HepG2 (cell line): ENCODE measurements at regions not wholly inside any gene's neighbourhood (a gene's known extent, or its start where the extent isn't known, plus 50 kb on each side); places are given as distances from the start of the nearest gene placed in this dataset.

Experiments used
- ATAC-seq: fragments of 200-7000 bp; cut with Tn5 transposase; 3 replicates; pipeline ENCODE4 v1.9.1; 2020; ENCODE audit warnings: mild to moderate bottlenecking, moderate library complexity
- BruUV-seq: library from RNA; stranded (reverse); fragments of 400-500 nt; replicated peaks from 2 replicates; lab custom pipeline; 2021; lab: Mats Ljungman, UMichigan
- CTCF ChIA-PET: fragments of 300-600 bp; formaldehyde crosslinking; extraction: SDS; loops from one replicate; lab custom pipeline; 2021; ENCODE audit warnings: low total read pairs, inconsistent platforms, low intra/inter-chr PET ratio; lab: Yijun Ruan, JAX
- POLR2A ChIA-PET: fragments of 350-600 bp; sonication (Branson Sonifier 250); formaldehyde crosslinking; loops from one replicate; lab custom pipeline; 2020; ENCODE audit warnings: antibody characterized with exemption, inconsistent platforms; lab: Yijun Ruan, JAX
- DNase-seq: peaks from one replicate; pipeline ENCODE4 v3.0.0-alpha.2; 2015; ENCODE audit warnings: low spot score
- FAIRE-seq: peaks from 3 replicates; lab custom pipeline; 2011; peaks lifted over from hg19 to GRCh38; lab: Jason Lieb, UNC
- H2AFZ ChIP-seq: one replicate; pipeline ENCODE4 v1.6.1; 2011; ENCODE audit warnings: low read length, inconsistent platforms
- H3K27ac ChIP-seq: fragments of 300-600 bp; 3 replicates; pipeline ENCODE4 v1.8.0; 2011; ENCODE audit warnings: mixed run types, mild to moderate bottlenecking, mixed read lengths, low read length, inconsistent platforms; ENCODE audit not compliant: insufficient read depth; ENCODE audit errors: extremely low read length
- H3K27me3 ChIP-seq, 2 experiments: fragments of 200-600 bp in 1 of 2; 2 replicates in 1 of 2; 3 replicates in 1 of 2; pipeline versions ENCODE4 v1.6.0 to v1.8.0; 2011; ENCODE audit warnings: low read length in 2 of 2, mild to moderate bottlenecking in 2 of 2, moderate library complexity in 2 of 2, inconsistent platforms in 1 of 2; ENCODE audit not compliant: insufficient read depth in 2 of 2, control insufficient read depth in 1 of 2
- H3K36me3 ChIP-seq, 2 experiments: fragments of 200-600 bp in 1 of 2; replicated peaks in 1 of 2; 2 replicates in 1 of 2; 3 replicates in 1 of 2; pipeline versions ENCODE4 v1.5.1 to v1.8.0; 2011; ENCODE audit warnings: low read length in 2 of 2, inconsistent platforms in 1 of 2; ENCODE audit not compliant: insufficient read depth in 2 of 2, control insufficient read depth in 1 of 2
- H3K4me1 ChIP-seq: 2 replicates; pipeline ENCODE4 v1.5.1; 2012; ENCODE audit warnings: low read length, inconsistent platforms; ENCODE audit not compliant: insufficient read depth
- H3K4me2 ChIP-seq: 2 replicates; pipeline ENCODE4 v1.6.0; 2011; ENCODE audit warnings: low read depth, low read length, inconsistent platforms
- H3K4me3 ChIP-seq, 3 experiments: fragments of 200-600 bp in 1 of 3; sonication (generic), shearing (Covaris generic) in 1 of 3; replicated peaks in 1 of 3; 2 replicates each; pipeline ENCODE4 v1.5.1; 2011 to 2016; ENCODE audit warnings: low read length in 3 of 3, inconsistent platforms in 2 of 3, low read depth in 2 of 3, mild to moderate bottlenecking in 2 of 3, control low read depth in 1 of 3, mixed read lengths in 1 of 3; ENCODE audit not compliant: insufficient read depth in 1 of 3
- H3K79me2 ChIP-seq: one replicate; pipeline ENCODE4 v1.6.1; 2011; ENCODE audit warnings: low read length, inconsistent platforms; ENCODE audit not compliant: insufficient read depth
- H3K9ac ChIP-seq: 2 replicates; pipeline ENCODE4 v1.6.0; 2011; ENCODE audit warnings: mild to moderate bottlenecking, low read depth, low read length, inconsistent platforms; ENCODE audit not compliant: insufficient read depth
- H3K9me3 ChIP-seq: 2 replicates; pipeline ENCODE4 v1.5.1; 2012; ENCODE audit warnings: mild to moderate bottlenecking, low read length
- H4K20me1 ChIP-seq: 2 replicates; pipeline ENCODE4 v1.6.0; 2011; ENCODE audit warnings: inconsistent platforms, mild to moderate bottlenecking, low read length, moderate library complexity; ENCODE audit not compliant: insufficient read depth
- CENPBD1 ChIP-seq: sonication (generic); formaldehyde crosslinking; IDR thresholded peaks from 2 replicates; pipeline ENCODE4 v1.8.0; 2022; ENCODE audit warnings: missing genetic modification reagents, low read depth, mild to moderate bottlenecking, borderline replicate concordance
- ESRRA ChIP-seq: sonication (generic); formaldehyde crosslinking; IDR thresholded peaks from 2 replicates; pipeline ENCODE4 v1.5.1; 2020; ENCODE audit warnings: mild to moderate bottlenecking, low read depth, missing genetic modification reagents
- ETV5 ChIP-seq: IDR thresholded peaks from 2 replicates; pipeline ENCODE4 v1.6.1; 2018; ENCODE audit warnings: missing biosample characterization, missing genetic modification reagents, inconsistent platforms, borderline replicate concordance
- EZH2 ChIP-seq: conservative IDR thresholded peaks from 2 replicates; pipeline ENCODE4 v1.6.1; 2012; ENCODE audit warnings: mild to moderate bottlenecking, low read depth, low read length, moderate library complexity
- HNRNPH1 ChIP-seq: fragments of 200-400 bp; formaldehyde crosslinking; optimal IDR thresholded peaks from 2 replicates; pipeline ENCODE3; 2017; ENCODE audit warnings: mild to moderate bottlenecking, low read depth, low read length
- HNRNPK ChIP-seq: fragments of 200-400 bp; formaldehyde crosslinking; IDR thresholded peaks from 2 replicates; pipeline ENCODE4 v1.6.1; 2018; ENCODE audit warnings: low read length, low read depth, moderate library complexity, mild to moderate bottlenecking; ENCODE audit not compliant: poor library complexity, severe bottlenecking
- IRF9 ChIP-seq: sonication (generic); formaldehyde crosslinking; IDR thresholded peaks from 2 replicates; pipeline ENCODE4 v1.8.0; 2022; ENCODE audit warnings: missing genetic modification reagents, mild to moderate bottlenecking, borderline replicate concordance
- MLXIP ChIP-seq: sonication (generic); formaldehyde crosslinking; IDR thresholded peaks from 2 replicates; pipeline ENCODE4 v1.9.0; 2021; ENCODE audit warnings: missing genetic modification reagents, borderline replicate concordance
- MTA3 ChIP-seq: sonication (generic); formaldehyde crosslinking; IDR thresholded peaks from 2 replicates; pipeline ENCODE4 v1.4.0; 2020; ENCODE audit warnings: missing genetic modification reagents
- NR2F2 ChIP-seq: IDR thresholded peaks from 2 replicates; pipeline ENCODE4 v1.6.1; 2012; ENCODE audit warnings: low read depth, inconsistent platforms, borderline replicate concordance
- SALL2 ChIP-seq: sonication (generic); formaldehyde crosslinking; IDR thresholded peaks from 2 replicates; pipeline ENCODE4 v1.8.1; 2023; ENCODE audit warnings: mild to moderate bottlenecking, missing genetic modification reagents, inconsistent platforms
- ZNF549 ChIP-seq: sonication (generic); formaldehyde crosslinking; IDR thresholded peaks from 2 replicates; pipeline ENCODE4 v1.5.0; 2020; ENCODE audit warnings: missing genetic modification reagents
- WGBS: methylation state at CpG from one replicate; pipeline ENCODE4 v1.1.6; 2017; ENCODE audit warnings: low lambda C conversion rate; 5-methylcytosine and 5-hydroxymethylcytosine counted together
- in situ Hi-C: cut with HindIII; loops from 2 replicates; pipeline ENCODE4 v1.10.0; 2017; ENCODE audit warnings: low pct_unique_long_range_greater_than_20kb; ENCODE audit not compliant: extremely low pct_ligation_motif_present
- intact Hi-C: fragments of 100-400 bp; cut with micrococcal nuclease; formaldehyde crosslinking; loops from one replicate; pipeline ENCODE4 v1.10.0; 2022; ENCODE audit not compliant: unreplicated experiment

GRCh38 chr21:24730661-24731060 is 876.6 kb downstream of the MRPL39 start:
- 3% methylated on average over 1 of the region's 1 CpG for WGBS
- no peak for TF ChIP-seq ETV5 (CRISPR knock-in tag)
- TF ChIP-seq NR2F2: no peak
- no peak for TF ChIP-seq ZNF549 (CRISPR knock-in tag)
- no peak for TF ChIP-seq HNRNPK
- no peak for TF ChIP-seq HNRNPH1
- TF ChIP-seq MTA3 (CRISPR knock-in tag): no peak
- no peak for TF ChIP-seq IRF9
- no peak for TF ChIP-seq SALL2 (CRISPR knock-in tag)
- TF ChIP-seq ESRRA: no peak
- TF ChIP-seq CENPBD1 (CRISPR knock-in tag): no peak
- TF ChIP-seq EZH2: no peak
- TF ChIP-seq MLXIP: no peak
- no TSS peak for BruUV-seq

More at GRCh38 chr21:24730661-24731060, 876.6 kb downstream of the MRPL39 start:
- Histone ChIP-seq H3K27me3 (no peaks in the 10 kb centered on the region), H3K4me2 (no peak overlapping the region), H4K20me1 (no peaks in the 10 kb centered on the region), H3K79me2 (no peaks in the 10 kb centered on the region), H3K4me1 (no peaks in the 10 kb centered on the region), H3K9me3 (peaks cover 79% of the 10 kb centered on the region), H3K4me3 (no peak overlapping the region), H2AFZ (no peak overlapping the region), H3K36me3 (no peaks in the 10 kb centered on the region), H3K9ac (no peak overlapping the region), H3K27ac (no peak overlapping the region)
- FAIRE-seq (no peak), DNase-seq (no peak), ATAC-seq (no peak)
- intact Hi-C loops (no loop called here), in situ Hi-C loops (no loop called here)
- ChIA-PET POLR2A (no interaction called here), CTCF (no interaction called here)
